HEK293T (cell line): ENCODE measurements at regions not wholly inside any gene's neighbourhood (a gene's known extent, or its start where the extent isn't known, plus 50 kb on each side); places are given as distances from the start of the nearest gene placed in this dataset.

Experiments used
- BHLHE40 ChIP-seq: fragments of 450-650 bp; IDR thresholded peaks from 2 replicates; pipeline ENCODE4 v1.6.1; 2016; ENCODE audit warnings: mild to moderate bottlenecking, moderate library complexity, borderline replicate concordance
- CTBP1 ChIP-seq: fragments of 450-650 bp; IDR thresholded peaks from 2 replicates; pipeline ENCODE4 v1.6.1; 2016; ENCODE audit warnings: borderline replicate concordance
- ELF4 ChIP-seq: fragments of 450-650 bp; IDR thresholded peaks from 2 replicates; pipeline ENCODE4 v1.6.1; 2017; ENCODE audit warnings: antibody characterized with exemption
- FOXK2 ChIP-seq: fragments of 450-650 bp; IDR thresholded peaks from 2 replicates; pipeline ENCODE4 v1.6.1; 2016; ENCODE audit warnings: mild to moderate bottlenecking
- LEF1 ChIP-seq: fragments of 450-650 bp; IDR thresholded peaks from 2 replicates; pipeline ENCODE4 v1.6.1; 2017; ENCODE audit warnings: mild to moderate bottlenecking, borderline replicate concordance
- SP1 ChIP-seq: fragments of 450-650 bp; IDR thresholded peaks from 2 replicates; pipeline ENCODE4 v1.6.1; 2017
- SUZ12 ChIP-seq: fragments of 450-650 bp; IDR thresholded peaks from 2 replicates; pipeline ENCODE4 v1.6.1; 2016; ENCODE audit warnings: mild to moderate bottlenecking
- TF ChIP-seq, protein P1 (sequence below): fragments of 450-650 bp; IDR thresholded peaks from 2 replicates; pipeline ENCODE4 v1.6.1; 2016

DNA sequence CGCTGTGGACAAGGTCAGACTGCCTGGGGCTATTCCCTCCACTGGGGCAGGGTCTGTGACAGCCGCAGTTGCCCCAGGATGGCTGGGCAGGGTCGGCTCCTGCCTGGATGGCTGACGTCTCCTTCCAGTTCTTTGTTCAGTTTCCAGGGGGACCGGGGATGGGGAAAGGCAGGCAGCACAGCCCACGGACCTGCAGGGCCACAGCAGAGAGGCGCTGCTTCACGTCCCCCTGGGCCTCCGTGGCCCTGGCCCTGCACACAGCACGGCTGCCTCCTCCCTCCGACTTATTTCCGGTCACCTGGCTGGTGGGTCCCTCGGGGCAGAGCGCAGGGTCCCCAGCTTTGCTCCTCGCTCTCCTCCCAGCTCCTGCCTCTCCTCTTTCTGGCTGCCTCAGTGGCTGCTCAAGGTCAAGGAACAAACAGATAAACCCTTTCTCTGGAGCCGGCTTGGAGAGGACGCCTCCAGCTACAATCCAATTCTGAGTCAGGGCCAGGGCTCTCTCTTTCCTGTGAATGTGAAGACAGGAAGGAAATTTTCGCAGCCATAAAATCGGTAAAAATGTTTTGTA is 169.7 kb downstream of the C9orf50 start:
- TF ChIP-seq SP1 (no peak), ELF4 (no peak), SUZ12 (no peak), CTBP1 (no peak), BHLHE40 (no peak), LEF1 (no peak), FOXK2 (no peak)
- TF ChIP-seq, protein P1, sequence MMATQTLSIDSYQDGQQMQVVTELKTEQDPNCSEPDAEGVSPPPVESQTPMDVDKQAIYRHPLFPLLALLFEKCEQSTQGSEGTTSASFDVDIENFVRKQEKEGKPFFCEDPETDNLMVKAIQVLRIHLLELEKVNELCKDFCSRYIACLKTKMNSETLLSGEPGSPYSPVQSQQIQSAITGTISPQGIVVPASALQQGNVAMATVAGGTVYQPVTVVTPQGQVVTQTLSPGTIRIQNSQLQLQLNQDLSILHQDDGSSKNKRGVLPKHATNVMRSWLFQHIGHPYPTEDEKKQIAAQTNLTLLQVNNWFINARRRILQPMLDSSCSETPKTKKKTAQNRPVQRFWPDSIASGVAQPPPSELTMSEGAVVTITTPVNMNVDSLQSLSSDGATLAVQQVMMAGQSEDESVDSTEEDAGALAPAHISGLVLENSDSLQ, result no peak
